H9 (cell line): ENCODE measurements at regions not wholly inside any gene's neighbourhood (a gene's known extent, or its start where the extent isn't known, plus 50 kb on each side); places are given as distances from the start of the nearest gene placed in this dataset.

Source experiments
- DNase-seq: peaks from one replicate; pipeline ENCODE4 v3.0.0-alpha.2; 2017
- H2AFZ ChIP-seq: one replicate; pipeline ENCODE4 v1.6.1; 2013; ENCODE audit warnings: mild to moderate bottlenecking, low read length, control low read depth, moderate library complexity
- H2AK5ac ChIP-seq: 2 replicates; pipeline ENCODE4 v1.6.1; 2013; ENCODE audit warnings: low read length, control low read depth, mixed read lengths; ENCODE audit not compliant: insufficient read length
- H2BK120ac ChIP-seq: one replicate; pipeline ENCODE4 v1.6.1; 2013; ENCODE audit warnings: low read depth, mild to moderate bottlenecking, low read length, control low read depth, inconsistent platforms; ENCODE audit not compliant: poor library complexity, severe bottlenecking
- H2BK12ac ChIP-seq: 2 replicates; pipeline ENCODE4 v1.6.1; 2013; ENCODE audit warnings: low read length, control low read depth, mixed read lengths, low read depth; ENCODE audit not compliant: insufficient read length
- H2BK15ac ChIP-seq: 2 replicates; pipeline ENCODE4 v1.6.1; 2013; ENCODE audit warnings: low read depth, low read length, control low read depth
- H2BK20ac ChIP-seq: one replicate; pipeline ENCODE4 v1.6.1; 2013; ENCODE audit warnings: low read depth, mild to moderate bottlenecking, low read length, control low read depth, inconsistent platforms; ENCODE audit not compliant: poor library complexity, severe bottlenecking
- H2BK5ac ChIP-seq: 2 replicates; pipeline ENCODE4 v1.6.1; 2013; ENCODE audit warnings: low read length, control low read depth, mixed read lengths; ENCODE audit not compliant: insufficient read length
- H3K14ac ChIP-seq: 2 replicates; pipeline ENCODE4 v1.6.1; 2013; ENCODE audit warnings: low read length, control low read depth; ENCODE audit not compliant: insufficient read depth
- H3K18ac ChIP-seq: 2 replicates; pipeline ENCODE4 v1.6.1; 2013; ENCODE audit warnings: low read depth, mild to moderate bottlenecking, mixed read lengths, low read length, control low read depth; ENCODE audit not compliant: insufficient read length
- H3K23ac ChIP-seq: 2 replicates; pipeline ENCODE4 v1.6.1; 2013; ENCODE audit warnings: low read length, control low read depth, mixed read lengths, low read depth; ENCODE audit not compliant: insufficient read length
- H3K23me2 ChIP-seq: 2 replicates; pipeline ENCODE4 v1.6.1; 2013; ENCODE audit warnings: low read depth, mild to moderate bottlenecking, mixed read lengths, low read length, control low read depth; ENCODE audit not compliant: insufficient read length, poor library complexity, severe bottlenecking
- H3K27ac ChIP-seq: 2 replicates; pipeline ENCODE4 v1.5.1; 2013; ENCODE audit warnings: low read length, control low read depth, mixed read lengths, low read depth; ENCODE audit not compliant: insufficient read length
- H3K27me3 ChIP-seq: 2 replicates; pipeline ENCODE4 v1.6.1; 2013; ENCODE audit warnings: low read length, control low read depth, inconsistent platforms; ENCODE audit not compliant: insufficient read depth
- H3K4ac ChIP-seq: 2 replicates; pipeline ENCODE4 v1.6.1; 2013; ENCODE audit warnings: low read depth, mild to moderate bottlenecking, control low read depth, inconsistent platforms, low read length, moderate library complexity
- H3K4me1 ChIP-seq: 2 replicates; pipeline ENCODE4 v1.6.1; 2013; ENCODE audit warnings: low read length, control low read depth, inconsistent platforms; ENCODE audit not compliant: insufficient read depth
- H3K4me2 ChIP-seq: 2 replicates; pipeline ENCODE4 v1.6.1; 2013; ENCODE audit warnings: low read length, control low read depth, mixed read lengths; ENCODE audit not compliant: insufficient read length, insufficient read depth
- H3K56ac ChIP-seq: 2 replicates; pipeline ENCODE4 v1.6.1; 2013; ENCODE audit warnings: low read depth, mild to moderate bottlenecking, mixed read lengths, low read length, control low read depth; ENCODE audit not compliant: insufficient read length
- H3K79me1 ChIP-seq: 2 replicates; pipeline ENCODE4 v1.6.1; 2013; ENCODE audit warnings: low read depth, mild to moderate bottlenecking, moderate library complexity, low read length, control low read depth, inconsistent platforms; ENCODE audit not compliant: insufficient read depth, poor library complexity, severe bottlenecking
- H3K79me2 ChIP-seq: 2 replicates; pipeline ENCODE4 v1.6.1; 2013; ENCODE audit warnings: low read length, control low read depth, inconsistent platforms; ENCODE audit not compliant: insufficient read depth
- H3K9ac ChIP-seq: 2 replicates; pipeline ENCODE4 v1.6.1; 2013; ENCODE audit warnings: low read length, control low read depth, mixed read lengths; ENCODE audit not compliant: insufficient read length; ENCODE audit errors: extremely low read depth
- H3K9me3 ChIP-seq: one replicate; pipeline ENCODE4 v1.6.1; 2013; ENCODE audit warnings: low read depth, low read length, inconsistent platforms; ENCODE audit not compliant: control insufficient read depth
- H3T11ph ChIP-seq: one replicate; pipeline ENCODE4 v1.6.1; 2013; ENCODE audit warnings: mild to moderate bottlenecking, low read length, control low read depth, inconsistent platforms
- H4K20me1 ChIP-seq: one replicate; pipeline ENCODE4 v1.6.1; 2013; ENCODE audit not compliant: control insufficient read depth, insufficient read length, insufficient read depth
- H4K5ac ChIP-seq: 2 replicates; pipeline ENCODE4 v1.6.1; 2013; ENCODE audit warnings: low read depth, mild to moderate bottlenecking, mixed read lengths, low read length, control low read depth; ENCODE audit not compliant: insufficient read length
- H4K8ac ChIP-seq: replicated peaks from 2 replicates; pipeline ENCODE4 v1.6.1; 2013; ENCODE audit warnings: low read length, control low read depth, mixed read lengths, low read depth; ENCODE audit not compliant: insufficient read length
- H4K91ac ChIP-seq: 2 replicates; pipeline ENCODE4 v1.6.1; 2013; ENCODE audit warnings: low read depth, mild to moderate bottlenecking, moderate library complexity, mixed read lengths, low read length, control low read depth; ENCODE audit not compliant: insufficient read length
- H3K27ac Mint-ChIP-seq, 3 experiments: 2 replicates in 2 of 3; 3 replicates in 1 of 3; pipeline ENCODE4 v1.8.0; 2020 to 2021; ENCODE audit warnings: mixed read lengths in 3 of 3, mild to moderate bottlenecking in 1 of 3, moderate library complexity in 1 of 3
- H3K27me3 Mint-ChIP-seq: 2 replicates; pipeline ENCODE4 v1.8.0; 2021; ENCODE audit warnings: low read depth, mild to moderate bottlenecking, moderate library complexity, mixed read lengths
- H3K36me3 Mint-ChIP-seq, 3 experiments: 2 replicates in 2 of 3; 3 replicates in 1 of 3; pipeline ENCODE4 v1.8.0; 2020 to 2021; ENCODE audit warnings: low read depth in 3 of 3, mixed read lengths in 3 of 3; ENCODE audit not compliant: insufficient read depth in 1 of 3
- H3K4me1 Mint-ChIP-seq, 2 experiments: 2 replicates each; pipeline ENCODE4 v1.8.0; 2020; ENCODE audit warnings: mixed read lengths in 2 of 2
- H3K4me3 Mint-ChIP-seq, 2 experiments: 2 replicates in 1 of 2; 3 replicates in 1 of 2; pipeline ENCODE4 v1.8.0; 2020 to 2021; ENCODE audit warnings: mild to moderate bottlenecking in 2 of 2, mixed read lengths in 2 of 2, moderate library complexity in 1 of 2
- H3K9me3 Mint-ChIP-seq, 2 experiments: 2 replicates in 1 of 2; 3 replicates in 1 of 2; pipeline ENCODE4 v1.8.0; 2020; ENCODE audit warnings: mild to moderate bottlenecking in 2 of 2, mixed read lengths in 2 of 2, moderate library complexity in 1 of 2
- CTCF ChIP-seq: fragments of 200-600 bp; sonication (generic); conservative IDR thresholded peaks from 3 replicates; pipeline ENCODE4 v1.8.0; 2021; ENCODE audit warnings: antibody characterized with exemption, mild to moderate bottlenecking

DNA sequence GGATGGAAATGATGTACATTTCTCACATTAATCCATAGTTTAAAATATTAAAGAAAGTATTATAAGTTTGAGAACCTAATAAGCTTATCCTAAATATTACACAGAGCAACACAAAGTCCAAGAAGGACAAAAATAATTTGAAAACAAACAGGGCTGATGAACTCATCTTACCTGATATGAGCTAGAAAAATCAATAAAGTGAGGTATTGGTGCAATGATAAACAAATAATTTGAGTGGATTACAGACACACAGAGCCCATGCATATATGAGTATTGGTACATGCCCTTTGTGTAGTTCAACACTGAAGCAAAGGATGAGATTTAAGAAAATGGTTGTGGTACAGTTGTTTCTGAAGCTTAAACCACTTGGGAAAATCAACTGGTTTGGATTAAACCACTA lies 1139.0 kb downstream of the SUCLG1 start:
- no peak overlapping the region for H3K4me3 Mint-ChIP-seq
- no peaks in the 10 kb centered on the region for H3K4me1 Mint-ChIP-seq
- no peak overlapping the region for H3K9ac ChIP-seq
- no peak overlapping the region for H3K14ac ChIP-seq
- H3K9me3 ChIP-seq, result no peaks in the 10 kb centered on the region
- no peak overlapping the region for H4K5ac ChIP-seq
- TF ChIP-seq CTCF, result no peak
- no peak overlapping the region for H4K8ac ChIP-seq
- H2AFZ ChIP-seq, result no peak overlapping the region
- H3K27me3 ChIP-seq, result no peaks in the 10 kb centered on the region
- H3T11ph ChIP-seq, result no peak overlapping the region
- no peak overlapping the region for H3K27ac Mint-ChIP-seq
- H3K23ac ChIP-seq, result no peak overlapping the region
- no peaks in the 10 kb centered on the region for H3K79me2 ChIP-seq
- H2BK20ac ChIP-seq, result no peak overlapping the region
- H3K56ac ChIP-seq, result no peak overlapping the region
- no peak overlapping the region for H3K27ac ChIP-seq
- no peak overlapping the region for H2AK5ac ChIP-seq
- H4K91ac ChIP-seq, result no peak overlapping the region
- H3K9me3 Mint-ChIP-seq, result no peaks in the 10 kb centered on the region; a peak in 1 of 5 replicates
- no peaks in the 10 kb centered on the region for H3K23me2 ChIP-seq
- no peak overlapping the region for H3K4ac ChIP-seq
- no peak overlapping the region for H3K4me2 ChIP-seq
- H2BK5ac ChIP-seq, result no peak overlapping the region
- no peak for DNase-seq
- no peaks in the 10 kb centered on the region for H3K79me1 ChIP-seq
- H3K4me1 ChIP-seq, result no peaks in the 10 kb centered on the region
- no peak overlapping the region for H3K18ac ChIP-seq
- H2BK12ac ChIP-seq, result no peak overlapping the region
- no peaks in the 10 kb centered on the region for H3K27me3 Mint-ChIP-seq
- H2BK120ac ChIP-seq, result no peak overlapping the region
- H3K36me3 Mint-ChIP-seq, result no peaks in the 10 kb centered on the region
- H4K20me1 ChIP-seq, result no peaks in the 10 kb centered on the region
- H2BK15ac ChIP-seq, result no peak overlapping the region
